ENCODE measurements at regions not wholly inside any gene's neighbourhood (a gene's known extent, or its start where the extent isn't known, plus 50 kb on each side); places are given as distances from the start of the nearest gene placed in this dataset.
"Not testable (repeated sequence)": the region's sequence is repeated elsewhere in the genome, so short reads cannot be mapped to it uniquely, and the experiment has no call there.

GRCh38 chr12:125314051-125314755, 249.0 kb downstream of the AACS start:
- DNase-seq: no peak

GRCh38 chr12:125315771-125316170, 250.5 kb downstream of the AACS start:
- no peak for DNase-seq

DNA sequence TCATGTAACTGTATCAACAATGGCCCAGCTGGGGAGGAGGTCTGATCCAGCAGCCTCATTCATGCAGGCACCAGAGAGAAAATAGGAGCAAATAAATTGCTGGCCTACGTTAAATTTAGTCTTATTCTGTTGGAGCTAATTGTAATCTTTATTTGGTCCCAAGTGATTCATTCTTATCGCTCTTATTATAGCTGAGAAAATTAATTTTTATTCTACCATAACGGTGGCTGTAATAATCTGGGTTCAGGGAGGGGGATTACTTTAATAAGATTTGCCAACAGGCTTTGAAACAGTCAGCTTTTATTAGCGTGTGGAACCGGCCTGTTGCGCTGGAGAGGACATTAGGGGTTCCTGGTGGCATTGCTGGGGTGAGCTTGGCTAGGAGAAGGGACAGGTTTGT, 254.9 kb downstream of the AACS start:
- DNase-seq: no peak

- no peak for DNase-seq
Measured at GRCh38 chr12:125324861-125325490, 259.7 kb downstream of the AACS start.

DNA sequence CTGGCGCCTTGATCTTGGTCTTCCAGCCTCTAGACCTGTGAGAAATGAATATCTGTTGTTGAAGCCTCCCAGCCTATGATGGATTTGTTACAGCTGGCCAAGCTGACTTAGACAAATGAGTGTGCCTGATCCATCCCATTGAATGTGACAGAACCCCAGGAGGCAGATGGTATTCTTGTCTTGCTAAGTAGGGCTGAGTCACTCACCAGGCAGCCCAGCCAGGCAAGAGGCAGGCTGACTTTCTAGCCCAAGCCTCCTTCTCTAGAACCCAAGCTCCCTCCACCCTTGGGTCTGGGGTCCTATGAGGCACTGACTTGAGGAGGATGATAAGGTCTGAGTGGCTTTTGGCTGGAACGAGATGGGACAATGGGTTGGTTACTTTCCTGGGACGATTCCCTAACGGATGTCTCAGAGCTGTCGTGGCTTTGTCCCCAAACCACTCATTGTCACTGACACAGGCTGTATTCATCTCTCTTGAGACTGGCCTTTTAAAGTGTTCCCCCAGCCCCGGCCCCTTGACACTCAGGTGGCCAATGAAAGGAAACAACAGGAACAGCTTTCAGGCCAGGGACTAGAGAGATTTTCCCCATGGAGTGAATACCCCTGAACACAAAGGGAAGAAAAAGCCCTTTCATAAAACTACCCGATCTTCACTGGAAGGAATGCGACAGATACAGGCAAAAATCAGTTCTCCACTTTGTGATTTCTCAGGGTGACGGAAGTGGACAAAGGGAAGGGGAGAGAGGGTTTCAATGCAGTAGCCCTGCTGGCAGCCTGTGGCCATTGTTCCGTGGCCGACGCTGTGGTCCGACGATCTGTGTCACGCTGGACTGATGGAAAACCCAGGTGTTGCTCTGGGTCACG, 264.2 kb downstream of the AACS start:
- no peak for DNase-seq

DNA sequence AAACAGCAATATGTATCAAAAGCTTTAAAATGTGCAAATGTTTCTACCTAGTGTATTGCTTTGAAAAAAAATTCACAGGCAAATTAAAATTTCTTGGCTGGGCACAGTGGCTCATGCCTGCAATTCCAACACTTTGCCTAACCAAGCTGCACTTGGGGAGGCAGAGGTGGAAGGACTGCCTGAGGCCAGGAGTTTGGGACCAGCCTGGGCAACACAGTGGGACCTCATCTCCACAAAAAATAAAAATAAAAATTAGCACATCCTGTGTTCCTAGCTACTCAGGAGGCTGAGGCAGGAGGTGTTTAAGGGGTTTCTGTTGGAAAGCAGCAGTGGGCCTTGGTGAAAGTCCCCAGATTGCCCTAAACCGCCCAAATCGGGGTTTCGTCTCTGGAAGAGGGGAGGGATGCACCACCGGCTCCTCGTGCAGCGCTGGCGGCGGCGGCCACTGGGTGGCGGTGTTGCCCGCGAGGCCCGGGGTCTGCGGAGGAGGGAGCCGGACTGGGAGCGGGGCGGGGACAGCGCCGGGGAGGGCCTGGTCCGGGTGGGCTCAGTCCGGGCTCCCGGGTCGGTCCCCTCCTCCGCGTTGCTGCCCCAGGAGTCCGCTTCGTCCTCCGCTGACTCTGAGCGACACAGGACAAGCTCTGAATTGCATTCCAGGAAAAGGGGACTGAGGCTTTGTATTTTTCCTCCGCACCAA, 265.6 kb downstream of the AACS start:
- peak; percentile 50 to 73 for DNase-seq

- no peak for DNase-seq
Measured at GRCh38 chr12:125331342-125332052, 266.3 kb downstream of the AACS start.

DNA sequence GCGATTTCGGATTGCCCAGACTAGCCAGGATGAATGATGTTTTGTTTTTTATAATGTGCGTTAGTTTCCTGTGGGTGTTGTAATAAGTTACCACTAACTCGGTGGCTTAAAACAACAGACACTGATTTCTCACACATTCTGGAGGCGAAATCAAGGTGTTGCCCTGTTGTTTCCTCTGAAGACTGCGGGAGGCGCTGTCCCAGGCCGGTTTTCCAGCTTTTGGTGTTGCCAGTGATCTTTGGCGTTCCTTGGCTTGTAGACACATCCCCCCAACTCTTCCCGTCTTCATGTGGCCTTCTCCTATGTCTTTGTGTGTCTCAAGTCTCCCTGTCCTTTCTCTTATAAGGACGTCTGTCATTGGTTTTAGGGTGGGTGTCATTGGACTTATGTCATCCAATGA, 267.7 kb downstream of the AACS start:
- no peak for DNase-seq

DNA sequence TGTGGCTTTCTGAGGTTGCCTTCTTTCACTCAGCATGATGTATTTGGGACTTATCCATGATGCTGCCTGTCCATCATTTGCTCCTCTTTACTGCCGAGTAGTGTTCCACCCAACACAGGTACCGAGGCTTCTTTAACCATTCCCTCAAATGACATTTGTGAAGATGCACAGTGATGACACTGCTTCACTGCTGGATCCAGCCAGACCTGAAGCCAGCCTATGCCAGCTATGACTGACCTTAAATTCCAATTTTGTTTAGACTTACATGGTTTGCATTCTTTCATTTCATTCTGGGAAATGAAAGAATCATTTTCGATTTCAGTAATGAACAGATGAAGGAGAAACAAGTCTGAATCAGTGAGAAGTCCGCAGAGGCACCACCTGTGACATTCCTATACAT, 271.0 kb downstream of the AACS start:
- no peak for DNase-seq

DNA sequence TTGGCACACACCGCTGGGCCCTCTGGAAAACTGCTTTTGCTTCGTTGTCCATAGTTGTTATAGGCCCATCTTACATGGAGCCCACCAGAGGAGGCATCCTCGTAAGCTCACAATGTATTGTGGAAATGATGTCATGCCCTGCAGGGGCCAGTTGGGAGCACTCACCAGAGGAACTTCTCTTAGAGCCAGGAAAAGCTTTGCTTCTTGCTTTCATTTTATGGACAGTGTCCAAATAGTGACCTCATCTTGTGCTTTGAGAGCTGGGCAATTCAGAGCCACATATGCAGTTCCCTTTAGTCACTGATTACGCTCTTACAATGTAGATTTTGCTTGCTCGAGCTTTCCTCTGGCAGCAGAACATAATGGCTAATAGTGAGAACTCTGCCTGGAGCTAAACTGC, 275.6 kb downstream of the AACS start:
- no peak for DNase-seq

GRCh38 chr12:125341422-125341821, 276.2 kb downstream of the AACS start:
- DNase-seq: no peak

DNA sequence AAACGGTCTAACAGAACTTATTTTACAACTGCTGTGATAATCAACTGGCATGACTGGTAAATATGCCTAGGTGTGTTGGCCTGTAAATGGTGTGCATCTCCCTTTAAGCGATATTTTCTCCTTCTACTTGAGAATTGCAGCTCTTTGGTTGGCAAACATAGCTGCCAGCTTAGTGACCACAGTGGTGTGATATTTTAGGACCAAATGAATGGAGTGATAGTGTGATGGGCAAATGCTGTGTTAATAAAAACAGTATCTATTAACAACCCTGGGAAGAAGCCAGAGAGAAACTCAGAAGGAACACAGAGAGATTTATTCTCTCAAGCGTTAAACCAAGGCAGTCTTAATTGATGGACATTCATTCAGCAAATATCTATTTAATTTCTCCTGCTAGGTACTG, 278.4 kb downstream of the AACS start:
- no peak for DNase-seq

GRCh38 chr12:125346362-125346761, 281.1 kb downstream of the AACS start:
- DNase-seq: no peak

- DNase-seq: no peak
Measured at GRCh38 chr12:125351788-125352187, 286.6 kb downstream of the AACS start.

DNA sequence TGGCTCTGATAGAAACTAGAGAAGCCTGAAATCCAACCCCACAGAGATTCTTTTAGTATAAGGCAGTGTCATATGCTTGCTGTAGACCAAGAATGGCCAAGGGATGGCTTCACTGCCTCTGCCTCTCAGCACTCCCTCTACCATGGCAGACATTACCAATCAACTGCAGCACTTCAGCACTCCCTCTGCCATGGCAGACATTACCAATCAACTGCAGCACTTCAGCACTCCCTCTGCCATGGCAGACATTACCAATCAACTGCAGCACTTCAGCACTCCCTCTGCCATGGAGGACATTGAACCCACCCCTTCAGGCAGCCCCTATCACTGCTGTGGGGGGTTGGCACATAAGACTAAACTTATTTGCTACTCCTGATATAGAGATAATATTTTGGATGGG, 287.8 kb downstream of the AACS start:
- not testable (repeated sequence) for DNase-seq

DNA sequence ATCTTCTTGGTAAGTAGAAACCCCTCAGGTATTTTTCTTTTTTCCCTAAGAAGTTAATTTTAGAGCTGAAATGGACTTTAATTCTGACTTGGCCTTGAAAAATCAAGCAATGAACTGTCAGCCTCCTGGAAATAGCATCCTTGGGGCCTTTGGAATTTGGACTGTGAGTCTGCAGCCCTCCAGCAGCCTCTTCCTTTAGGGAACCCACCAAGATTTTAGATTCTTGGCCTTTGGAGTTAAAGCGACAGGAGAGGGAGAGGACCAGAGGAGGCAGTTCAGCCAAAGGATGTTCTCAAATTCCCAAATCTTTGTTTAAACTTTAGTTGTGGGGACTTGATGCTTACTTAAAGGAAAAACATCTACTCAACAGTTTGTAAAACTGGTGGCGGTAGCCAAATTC, 288.6 kb downstream of the AACS start:
- DNase-seq: no peak

GRCh38 chr12:125355614-125356013, 290.4 kb downstream of the AACS start:
- DNase-seq: no peak

DNA sequence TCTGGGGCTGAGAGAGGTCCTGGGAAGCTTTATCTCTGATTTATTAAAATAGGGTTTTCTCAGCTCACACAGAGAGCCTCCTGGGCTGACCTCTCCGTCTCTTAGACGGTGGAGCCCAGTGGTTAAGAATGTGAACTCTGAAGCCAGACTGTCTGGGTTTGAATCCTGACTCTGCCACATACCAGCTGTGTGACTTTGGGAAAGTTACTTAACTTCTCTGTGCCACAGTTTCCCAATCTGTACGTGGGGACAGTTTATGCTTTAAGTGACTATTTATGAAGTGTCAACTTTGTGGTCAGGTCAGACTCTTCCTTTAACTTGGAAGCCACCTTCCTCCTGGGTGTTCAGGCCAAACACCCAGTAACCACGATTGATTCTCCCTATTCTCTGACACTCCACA, 290.9 kb downstream of the AACS start:
- no peak for DNase-seq

DNA sequence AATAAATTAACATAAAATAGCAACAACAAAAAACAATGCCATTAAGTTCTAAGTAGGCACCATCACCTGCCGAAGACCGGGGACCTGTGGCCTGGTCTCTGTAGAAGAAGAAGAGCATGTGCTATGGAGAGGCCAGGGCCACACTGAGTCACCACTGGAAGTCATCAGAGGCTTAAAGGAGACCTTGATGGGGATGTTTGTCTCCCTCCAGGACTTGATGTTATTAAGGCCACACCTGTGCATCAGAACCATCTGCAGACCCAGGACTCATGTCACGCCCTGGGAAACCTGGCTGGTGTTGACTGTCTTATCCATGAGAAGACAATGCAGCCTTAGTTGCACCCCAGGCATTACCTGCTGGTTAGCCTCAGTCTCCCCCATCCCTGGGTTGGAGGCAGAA, 292.3 kb downstream of the AACS start:
- no peak for DNase-seq

- DNase-seq: no peak
Measured at GRCh38 chr12:125360540-125360939, 295.3 kb downstream of the AACS start.

- no peak for DNase-seq
Measured at GRCh38 chr12:125371033-125371432, 305.8 kb downstream of the AACS start.

- no peak for DNase-seq
Measured at GRCh38 chr12:125372085-125372484, 306.9 kb downstream of the AACS start.

GRCh38 chr12:125373375-125373774, 308.1 kb downstream of the AACS start:
- DNase-seq: no peak

All from stimulated activated CD4-positive, alpha-beta T cell treated with anti-CD3 and anti-CD28 coated beads, Interleukin-2, amount 100 ng/mL, for 24 hours (primary cell).